CD14-positive monocyte (primary cell): ENCODE measurements at regions not wholly inside any gene's neighbourhood (a gene's known extent, or its start where the extent isn't known, plus 50 kb on each side); places are given as distances from the start of the nearest gene placed in this dataset.

ENCODE experiments used
- DNase-seq, 3 donors: peaks; one replicate each; pipeline ENCODE4 v3.0.0-alpha.2; 2011 to 2022
- H2AFZ ChIP-seq: 2 replicates; pipeline ENCODE4 v1.6.0; 2012; ENCODE audit warnings: mild to moderate bottlenecking, low read depth, low read length, inconsistent platforms; ENCODE audit not compliant: insufficient read depth, poor library complexity, severe bottlenecking
- H3K27ac ChIP-seq, 2 donors: 1 replicate in 1 of 2; 2 replicates in 1 of 2; pipeline ENCODE4 v1.5.1; 2012 to 2013; ENCODE audit warnings: low read length in 2 of 2, control low read depth in 1 of 2, inconsistent platforms in 1 of 2, low read depth in 1 of 2, mild to moderate bottlenecking in 1 of 2
- H3K27me3 ChIP-seq, 2 donors: one replicate each; pipeline versions ENCODE4 v1.6.0 to v1.6.1; 2011 to 2013; ENCODE audit warnings: low read length in 2 of 2; ENCODE audit not compliant: control insufficient read depth in 2 of 2, insufficient read depth in 2 of 2
- H3K36me3 ChIP-seq, 2 donors: replicated peaks in 1 of 2; 1 replicate in 1 of 2; 2 replicates in 1 of 2; pipeline versions ENCODE4 v1.5.1 to v1.6.1; 2012 to 2013; ENCODE audit warnings: low read length in 2 of 2, control low read depth in 1 of 2, inconsistent platforms in 1 of 2, mild to moderate bottlenecking in 1 of 2; ENCODE audit not compliant: insufficient read depth in 2 of 2, control insufficient read depth in 1 of 2
- H3K4me1 ChIP-seq, 2 donors: 1 replicate in 1 of 2; 2 replicates in 1 of 2; pipeline versions ENCODE4 v1.5.1 to v1.6.1; 2012 to 2013; ENCODE audit warnings: low read length in 2 of 2, control low read depth in 1 of 2, inconsistent platforms in 1 of 2, mild to moderate bottlenecking in 1 of 2, moderate library complexity in 1 of 2; ENCODE audit not compliant: insufficient read depth in 2 of 2, control insufficient read depth in 1 of 2
- H3K4me2 ChIP-seq: replicated peaks from 2 replicates; pipeline ENCODE3; 2012; ENCODE audit warnings: low read length, moderate library complexity, mild to moderate bottlenecking; ENCODE audit not compliant: poor library complexity, severe bottlenecking; ENCODE audit errors: extremely low read depth
- H3K4me3 ChIP-seq, 3 experiments: fragments of 200-600 bp in 1 of 3; sonication (generic) in 1 of 3; replicated peaks in 1 of 3; 1 replicate in 2 of 3; 2 replicates in 1 of 3; pipeline ENCODE4 v1.5.1; 2011 to 2013; ENCODE audit warnings: low read length in 3 of 3, mild to moderate bottlenecking in 3 of 3, control low read depth in 2 of 3, low read depth in 2 of 3, inconsistent platforms in 1 of 3, moderate library complexity in 1 of 3
- H3K79me2 ChIP-seq: 2 replicates; pipeline ENCODE4 v1.6.0; 2012; ENCODE audit warnings: mild to moderate bottlenecking, control low read depth, inconsistent platforms, low read length, moderate library complexity; ENCODE audit not compliant: insufficient read depth
- H3K9ac ChIP-seq: 2 replicates; pipeline ENCODE4 v1.6.0; 2017; ENCODE audit warnings: low read length, mild to moderate bottlenecking; ENCODE audit not compliant: insufficient read depth, poor library complexity, severe bottlenecking
- H3K9me3 ChIP-seq, 2 donors: replicated peaks in 1 of 2; 1 replicate in 1 of 2; 2 replicates in 1 of 2; pipeline versions ENCODE4 v1.5.1 to v1.6.1; 2012 to 2013; ENCODE audit warnings: low read length in 2 of 2, control low read depth in 1 of 2; ENCODE audit not compliant: control insufficient read depth in 1 of 2, insufficient read depth in 1 of 2
- H4K20me1 ChIP-seq: 2 replicates; pipeline ENCODE4 v1.6.0; 2012; ENCODE audit warnings: mild to moderate bottlenecking, low read length, control low read depth, moderate library complexity; ENCODE audit not compliant: insufficient read depth
- H3K27ac Mint-ChIP-seq, 7 donors: one replicate each; pipeline ENCODE4 v1.8.0; 2020; ENCODE audit warnings: mild to moderate bottlenecking in 7 of 7, mixed read lengths in 7 of 7, moderate library complexity in 6 of 7, inconsistent platforms in 2 of 7
- H3K27me3 Mint-ChIP-seq, 3 donors: one replicate each; pipeline ENCODE4 v1.8.0; 2021 to 2022; ENCODE audit warnings: low read depth in 3 of 3, mild to moderate bottlenecking in 3 of 3, mixed read lengths in 3 of 3, moderate library complexity in 3 of 3, inconsistent platforms in 1 of 3
- H3K36me3 Mint-ChIP-seq, 2 donors: one replicate each; pipeline ENCODE4 v1.8.0; 2020; ENCODE audit warnings: mixed read lengths in 2 of 2, inconsistent platforms in 1 of 2, mild to moderate bottlenecking in 1 of 2
- H3K4me1 Mint-ChIP-seq: one replicate; pipeline ENCODE4 v1.8.0; 2020; ENCODE audit warnings: mild to moderate bottlenecking, mixed read lengths
- H3K4me3 Mint-ChIP-seq, 2 donors: one replicate each; pipeline ENCODE4 v1.8.0; 2020; ENCODE audit warnings: mild to moderate bottlenecking in 2 of 2, mixed read lengths in 2 of 2, moderate library complexity in 1 of 2
- H3K9me3 Mint-ChIP-seq, 7 donors: one replicate each; pipeline ENCODE4 v1.8.0; 2020 to 2022; ENCODE audit warnings: mixed read lengths in 7 of 7, mild to moderate bottlenecking in 6 of 7, moderate library complexity in 6 of 7, inconsistent platforms in 2 of 7
- whole genome bisulfite sequencing: methylation state at CpG from one replicate; pipeline ENCODE4 v1.1.5; 2013; ENCODE audit warnings: missing lambda C conversion rate; ENCODE audit not compliant: insufficient coverage; 5-methylcytosine and 5-hydroxymethylcytosine counted together
- intact Hi-C, 2 donors: fragments of 100-400 bp; cut with micrococcal nuclease; formaldehyde crosslinking; loops; one replicate each; pipeline versions ENCODE4 v1.15.0 to v1.15.1; 2023
- TF ChIP-seq, protein P1 (sequence below): fragments of 200-600 bp; IDR thresholded peaks from one replicate; pipeline ENCODE4 v1.8.0; 2022; ENCODE audit warnings: antibody characterized with exemption, mild to moderate bottlenecking

DNA sequence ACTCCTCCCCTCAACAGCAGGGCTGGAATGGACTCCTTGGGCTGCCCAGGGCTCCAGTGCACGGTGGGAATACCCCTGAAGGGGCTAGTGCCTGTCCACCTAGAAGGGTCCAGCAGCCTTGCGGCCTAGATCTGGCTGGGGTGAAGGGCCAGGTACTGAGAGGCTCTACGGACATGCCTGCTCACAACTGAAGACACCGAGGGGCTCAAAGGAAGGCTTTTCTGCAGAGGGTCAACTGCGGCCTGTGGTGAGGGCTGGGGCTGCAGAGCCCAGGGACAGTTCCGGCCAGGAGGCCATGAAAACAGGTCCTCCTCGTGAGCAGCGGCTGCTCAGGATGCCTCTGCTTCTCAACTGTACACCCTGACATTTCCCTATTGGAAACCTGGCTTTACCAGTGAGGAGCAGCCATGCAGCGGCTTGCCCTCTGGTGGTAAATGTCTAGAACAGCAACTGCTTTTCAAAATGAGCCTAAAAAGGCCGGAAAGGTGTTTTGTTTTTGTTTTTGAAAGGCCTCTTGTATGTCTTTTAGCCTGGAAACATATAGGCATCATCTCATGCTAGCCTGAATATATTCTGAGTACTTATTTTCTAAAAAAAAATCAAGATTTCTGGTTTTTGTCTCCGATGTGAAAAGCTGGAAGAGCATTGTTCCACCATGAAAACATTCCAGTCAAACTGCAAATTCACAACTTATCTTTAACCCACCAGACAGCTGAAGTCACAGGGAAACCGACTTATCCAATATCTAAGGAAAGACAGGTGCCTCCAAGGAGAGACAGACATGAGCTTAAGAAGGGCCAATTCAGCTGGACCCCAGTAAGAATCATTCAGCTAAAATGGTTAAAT lies 163.4 kb downstream of the KLF13 start:
- Histone ChIP-seq H3K4me3 (no peak overlapping the region), H3K4me1 (peaks cover 10 to 19% of the 10 kb centered on the region in 2 donors), H2AFZ (no peak overlapping the region), H3K27me3 (peaks cover 0 to 23% of the 10 kb centered on the region in 2 donors), H3K4me2 (no peak overlapping the region), H3K36me3 (no peaks in the 10 kb centered on the region), H3K79me2 (no peaks in the 10 kb centered on the region), H4K20me1 (peaks cover 5% of the 10 kb centered on the region), H3K9ac (no peak overlapping the region), H3K9me3 (peaks cover 0 to 5% of the 10 kb centered on the region in 2 donors), H3K27ac (no peak overlapping the region)
- no peak overlapping the region for H3K27ac Mint-ChIP-seq
- TF ChIP-seq, protein P1, sequence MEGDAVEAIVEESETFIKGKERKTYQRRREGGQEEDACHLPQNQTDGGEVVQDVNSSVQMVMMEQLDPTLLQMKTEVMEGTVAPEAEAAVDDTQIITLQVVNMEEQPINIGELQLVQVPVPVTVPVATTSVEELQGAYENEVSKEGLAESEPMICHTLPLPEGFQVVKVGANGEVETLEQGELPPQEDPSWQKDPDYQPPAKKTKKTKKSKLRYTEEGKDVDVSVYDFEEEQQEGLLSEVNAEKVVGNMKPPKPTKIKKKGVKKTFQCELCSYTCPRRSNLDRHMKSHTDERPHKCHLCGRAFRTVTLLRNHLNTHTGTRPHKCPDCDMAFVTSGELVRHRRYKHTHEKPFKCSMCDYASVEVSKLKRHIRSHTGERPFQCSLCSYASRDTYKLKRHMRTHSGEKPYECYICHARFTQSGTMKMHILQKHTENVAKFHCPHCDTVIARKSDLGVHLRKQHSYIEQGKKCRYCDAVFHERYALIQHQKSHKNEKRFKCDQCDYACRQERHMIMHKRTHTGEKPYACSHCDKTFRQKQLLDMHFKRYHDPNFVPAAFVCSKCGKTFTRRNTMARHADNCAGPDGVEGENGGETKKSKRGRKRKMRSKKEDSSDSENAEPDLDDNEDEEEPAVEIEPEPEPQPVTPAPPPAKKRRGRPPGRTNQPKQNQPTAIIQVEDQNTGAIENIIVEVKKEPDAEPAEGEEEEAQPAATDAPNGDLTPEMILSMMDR: peak; percentile 90
- no peaks in the 10 kb centered on the region for H3K36me3 Mint-ChIP-seq
- H3K27me3 Mint-ChIP-seq: peaks cover 20 to 30% (median 23%) of the 10 kb centered on the region in 3 donors
- intact Hi-C loops: loop anchor here (2.0 to 10.0 kb wide), 10 partner anchors 38 to 293 kb away; partner anchors contain the start of gene KLF13 (in 1 of the 2)
- peak; percentile 36 to 64 (median 62) for DNase-seq
- H3K4me3 Mint-ChIP-seq: no peak overlapping the region
- H3K4me1 Mint-ChIP-seq: peaks cover 21% of the 10 kb centered on the region
- peaks cover 5 to 23% (median 19%) of the 10 kb centered on the region in 7 donors for H3K9me3 Mint-ChIP-seq
- WGBS: 79% methylated on average over 5 of the region's 12 CpGs

DNA sequence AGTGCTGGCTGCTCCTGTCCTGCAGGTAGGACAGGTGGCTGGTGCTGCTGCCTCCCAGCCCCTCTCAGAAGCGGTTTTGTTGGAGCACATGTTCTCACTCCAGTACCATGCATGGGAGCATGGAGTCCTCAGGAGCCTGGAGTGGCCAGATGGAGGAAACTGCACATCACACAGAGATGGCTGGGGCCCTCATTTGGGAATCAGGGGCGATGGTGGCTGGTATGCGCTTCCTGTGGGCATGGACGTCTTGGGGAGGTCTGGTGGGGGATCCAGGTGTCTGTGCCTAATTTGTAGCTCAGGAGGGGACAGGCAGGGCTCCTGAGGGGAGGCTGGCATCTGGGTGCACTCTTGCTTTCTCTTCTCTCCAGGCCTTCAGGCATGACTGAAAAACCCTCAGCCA lies 168.2 kb downstream of the KLF13 start:
- H3K4me1 ChIP-seq: peaks cover 0 to 1% of the 10 kb centered on the region in 2 donors

More for the DNA sequence above, 168.2 kb downstream of the KLF13 start:
- 75% methylated on average over 4 of the region's 4 CpGs for WGBS
- intact Hi-C loops: loop anchor here in 1 of 2 donors (5.0 kb wide), 2 partner anchors 167 to 292 kb away; partner anchors contain the start of gene KLF13
- H3K27me3 Mint-ChIP-seq: peaks cover 8 to 17% (median 14%) of the 10 kb centered on the region in 3 donors
- peaks cover 5 to 23% (median 19%) of the 10 kb centered on the region in 7 donors for H3K9me3 Mint-ChIP-seq
- no peak overlapping the region for H3K4me3 ChIP-seq
- no peaks in the 10 kb centered on the region for H4K20me1 ChIP-seq
- peaks cover 0 to 3% of the 10 kb centered on the region in 2 donors for H3K27me3 ChIP-seq
- H3K27ac Mint-ChIP-seq: peak overlapping the region in 1 of 7 donors; percentile 26
- peaks cover 0 to 5% of the 10 kb centered on the region in 2 donors for H3K9me3 ChIP-seq
- H3K79me2 ChIP-seq: no peaks in the 10 kb centered on the region
- H3K4me2 ChIP-seq: no peak overlapping the region
- DNase-seq: no peak
- no peaks in the 10 kb centered on the region for H3K36me3 ChIP-seq
- H2AFZ ChIP-seq: no peak overlapping the region
- TF ChIP-seq, protein P1: no peak
- H3K4me3 Mint-ChIP-seq: no peak overlapping the region
- peaks cover 2% of the 10 kb centered on the region for H3K4me1 Mint-ChIP-seq
- H3K9ac ChIP-seq: no peak overlapping the region
- no peak overlapping the region for H3K27ac ChIP-seq
- H3K36me3 Mint-ChIP-seq: no peaks in the 10 kb centered on the region
